ENCODE measurements at regions not wholly inside any gene's neighbourhood (a gene's known extent, or its start where the extent isn't known, plus 50 kb on each side); places are given as distances from the start of the nearest gene placed in this dataset.

- TF ChIP-seq CTBP1 (IDR thresholded peaks at IDR 0.05; ENCODE audit: borderline replicate concordance) (no peak), SP1 (IDR thresholded peaks at IDR 0.05) (no peak), ZNF384 (IDR thresholded peaks at IDR 0.05) (no peak), L3MBTL2 (conservative IDR thresholded peaks at IDR 0.05) (no peak)
These were observed 77.1 kb upstream of the GNAZ start for GRCh38 chr22:22993184-22993583.

All from HEK293T (cell line).